CD4-positive, alpha-beta T cell (primary cell): ENCODE measurements at regions not wholly inside any gene's neighbourhood (a gene's known extent, or its start where the extent isn't known, plus 50 kb on each side); places are given as distances from the start of the nearest gene placed in this dataset.

Source experiments
- ATAC-seq: fragments of 200-7000 bp; cut with Tn5 transposase; one replicate; pipeline ENCODE4 v1.10.0; 2022; ENCODE audit warnings: mild to moderate bottlenecking; ENCODE audit not compliant: poor library complexity
- CTCF ChIA-PET: fragments of 350-600 bp; sonication (Branson Sonifier 250); formaldehyde crosslinking; loops from one replicate; lab custom pipeline; 2021; ENCODE audit warnings: antibody characterized with exemption, inconsistent platforms; lab: Charles Lee
- POLR2A ChIA-PET: fragments of 350-600 bp; sonication (Branson Sonifier 250); formaldehyde crosslinking; loops from one replicate; lab custom pipeline; 2021; ENCODE audit warnings: antibody characterized with exemption, inconsistent platforms; lab: Charles Lee
- DNase-seq, 14 experiments: peaks; one replicate each; pipeline ENCODE4 v3.0.0-alpha.2; 2013 to 2020; ENCODE audit warnings: mixed read lengths in 2 of 14
- H3K27ac ChIP-seq, 2 donors: one replicate each; pipeline versions ENCODE4 v1.5.1 to v1.7.0; 2013; ENCODE audit warnings: low read length in 2 of 2, low read depth in 1 of 2, mild to moderate bottlenecking in 1 of 2
- H3K27me3 ChIP-seq, 2 experiments: 1 replicate in 1 of 2; 2 replicates in 1 of 2; pipeline versions ENCODE4 v1.6.1 to v1.7.0; 2013; ENCODE audit warnings: low read length in 2 of 2, control low read depth in 1 of 2, mild to moderate bottlenecking in 1 of 2, moderate library complexity in 1 of 2; ENCODE audit not compliant: insufficient read depth in 2 of 2, control insufficient read depth in 1 of 2
- H3K36me3 ChIP-seq: one replicate; pipeline ENCODE4 v1.6.1; 2013; ENCODE audit warnings: low read length, control low read depth; ENCODE audit not compliant: insufficient read depth
- H3K4me1 ChIP-seq: one replicate; pipeline ENCODE4 v1.6.1; 2013; ENCODE audit warnings: low read length, control low read depth; ENCODE audit not compliant: insufficient read depth
- H3K4me3 ChIP-seq: one replicate; pipeline ENCODE4 v1.5.1; 2013; ENCODE audit warnings: mild to moderate bottlenecking, low read length, moderate library complexity
- H3K9me3 ChIP-seq, 2 experiments: 1 replicate in 1 of 2; 2 replicates in 1 of 2; pipeline versions ENCODE4 v1.6.1 to v1.7.0; 2013; ENCODE audit warnings: low read length in 2 of 2, mild to moderate bottlenecking in 2 of 2, control low read depth in 1 of 2, moderate library complexity in 1 of 2; ENCODE audit not compliant: control insufficient read depth in 1 of 2, insufficient read depth in 1 of 2
- H3K27ac Mint-ChIP-seq: one replicate; pipeline ENCODE4 v1.8.0; 2020; ENCODE audit warnings: mixed read lengths
- H3K27me3 Mint-ChIP-seq: one replicate; pipeline ENCODE4 v1.8.0; 2021; ENCODE audit warnings: mixed read lengths
- H3K36me3 Mint-ChIP-seq: one replicate; pipeline ENCODE4 v1.8.0; 2021; ENCODE audit warnings: low read depth, mixed read lengths
- H3K4me1 Mint-ChIP-seq: one replicate; pipeline ENCODE4 v1.8.0; 2021; ENCODE audit warnings: low read depth, mixed read lengths
- H3K4me3 Mint-ChIP-seq: one replicate; pipeline ENCODE4 v1.8.0; 2020; ENCODE audit warnings: mild to moderate bottlenecking, mixed read lengths
- H3K9me3 Mint-ChIP-seq: one replicate; pipeline ENCODE4 v1.8.0; 2020; ENCODE audit warnings: mixed read lengths
- intact Hi-C, 2 experiments: fragments of 100-400 bp; cut with DNase I in 1 of 2; cut with micrococcal nuclease in 1 of 2; formaldehyde crosslinking; loops; one replicate each; pipeline versions ENCODE4 v1.15.1 to v1.9.0; 2023 to 2025; cut with DNase I, micrococcal nuclease
- TF ChIP-seq, protein P1 (sequence below): fragments of 200-600 bp; IDR thresholded peaks from one replicate; pipeline ENCODE4 v1.8.0; 2022; ENCODE audit warnings: antibody characterized with exemption, mild to moderate bottlenecking

GRCh38 chr13:79191501-79191900 is 214.6 kb downstream of the RBM26 start:
- Mint-ChIP-seq H3K27me3 (peaks cover 8% of the 10 kb centered on the region), H3K27ac (no peak overlapping the region), H3K4me1 (peaks cover 25% of the 10 kb centered on the region), H3K9me3 (no peaks in the 10 kb centered on the region), H3K36me3 (no peaks in the 10 kb centered on the region), H3K4me3 (no peak overlapping the region)
- Histone ChIP-seq H3K4me1 (peaks cover 5% of the 10 kb centered on the region), H3K4me3 (no peak overlapping the region), H3K27me3 (no peaks in the 10 kb centered on the region), H3K9me3 (no peaks in the 10 kb centered on the region), H3K36me3 (no peaks in the 10 kb centered on the region), H3K27ac (no peak overlapping the region)
- DNase-seq = no peak
- intact Hi-C loops = no loop called here
- ChIA-PET POLR2A (no interaction called here), CTCF (no interaction called here)
- ATAC-seq = no peak
- TF ChIP-seq, protein P1, sequence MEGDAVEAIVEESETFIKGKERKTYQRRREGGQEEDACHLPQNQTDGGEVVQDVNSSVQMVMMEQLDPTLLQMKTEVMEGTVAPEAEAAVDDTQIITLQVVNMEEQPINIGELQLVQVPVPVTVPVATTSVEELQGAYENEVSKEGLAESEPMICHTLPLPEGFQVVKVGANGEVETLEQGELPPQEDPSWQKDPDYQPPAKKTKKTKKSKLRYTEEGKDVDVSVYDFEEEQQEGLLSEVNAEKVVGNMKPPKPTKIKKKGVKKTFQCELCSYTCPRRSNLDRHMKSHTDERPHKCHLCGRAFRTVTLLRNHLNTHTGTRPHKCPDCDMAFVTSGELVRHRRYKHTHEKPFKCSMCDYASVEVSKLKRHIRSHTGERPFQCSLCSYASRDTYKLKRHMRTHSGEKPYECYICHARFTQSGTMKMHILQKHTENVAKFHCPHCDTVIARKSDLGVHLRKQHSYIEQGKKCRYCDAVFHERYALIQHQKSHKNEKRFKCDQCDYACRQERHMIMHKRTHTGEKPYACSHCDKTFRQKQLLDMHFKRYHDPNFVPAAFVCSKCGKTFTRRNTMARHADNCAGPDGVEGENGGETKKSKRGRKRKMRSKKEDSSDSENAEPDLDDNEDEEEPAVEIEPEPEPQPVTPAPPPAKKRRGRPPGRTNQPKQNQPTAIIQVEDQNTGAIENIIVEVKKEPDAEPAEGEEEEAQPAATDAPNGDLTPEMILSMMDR = no peak

- Histone ChIP-seq H3K27ac (no peak overlapping the region), H3K27me3 (no peaks in the 10 kb centered on the region), H3K9me3 (no peaks in the 10 kb centered on the region), H3K4me3 (no peak overlapping the region), H3K36me3 (no peaks in the 10 kb centered on the region), H3K4me1 (peaks cover 5% of the 10 kb centered on the region)
- ChIA-PET CTCF (no interaction called here), POLR2A (no interaction called here)
- Mint-ChIP-seq H3K36me3 (no peaks in the 10 kb centered on the region), H3K4me3 (no peak overlapping the region), H3K27ac (no peak overlapping the region), H3K4me1 (peaks cover 25% of the 10 kb centered on the region), H3K27me3 (peaks cover 8% of the 10 kb centered on the region), H3K9me3 (no peaks in the 10 kb centered on the region)
- TF ChIP-seq, protein P1 = no peak
- intact Hi-C loops = no loop called here
- DNase-seq = no peak
- ATAC-seq = no peak
Measured at GRCh38 chr13:79190932-79191331, 215.1 kb downstream of the RBM26 start.

GRCh38 chr13:79187917-79188690 is 218.0 kb downstream of the RBM26 start:
- Mint-ChIP-seq H3K4me3 (no peak overlapping the region), H3K27ac (no peak overlapping the region), H3K4me1 (peaks cover 6% of the 10 kb centered on the region), H3K36me3 (no peaks in the 10 kb centered on the region), H3K27me3 (peaks cover 17% of the 10 kb centered on the region), H3K9me3 (no peaks in the 10 kb centered on the region)
- H3K36me3 ChIP-seq = no peaks in the 10 kb centered on the region
- ChIA-PET CTCF (no interaction called here), POLR2A (interaction anchor here (1.3 kb wide), 1 partner anchor 10 kb away, joined by 3 read pairs; no protein-coding TSS in a partner anchor)
- no peaks in the 10 kb centered on the region for H3K4me1 ChIP-seq
- intact Hi-C loops = no loop called here
- H3K4me3 ChIP-seq = no peak overlapping the region
- ATAC-seq (no peak), DNase-seq (no peak)
- H3K9me3 ChIP-seq = no peaks in the 10 kb centered on the region
- TF ChIP-seq, protein P1 = no peak
- H3K27me3 ChIP-seq = no peaks in the 10 kb centered on the region
- H3K27ac ChIP-seq = no peak overlapping the region
